ENCODE measurements at regions not wholly inside any gene's neighbourhood (a gene's known extent, or its start where the extent isn't known, plus 50 kb on each side); places are given as distances from the start of the nearest gene placed in this dataset.

DNA sequence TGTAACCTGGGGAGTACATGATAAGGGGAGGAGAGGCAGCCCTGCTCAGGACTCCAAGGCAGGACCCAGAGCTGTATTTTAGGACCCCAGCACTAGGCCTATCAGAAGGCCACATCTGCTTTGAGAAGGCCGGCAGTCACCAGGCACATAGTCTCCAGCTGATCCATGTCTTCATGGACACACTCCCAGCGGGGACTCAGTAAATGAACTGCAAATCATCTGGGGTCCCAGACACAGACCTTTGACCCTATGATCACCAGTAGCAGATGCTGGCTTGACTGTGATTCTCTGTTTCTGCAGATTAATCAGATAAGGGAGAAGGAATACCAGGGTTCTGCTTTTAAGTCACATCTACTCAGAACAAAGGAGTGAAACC is 341.4 kb upstream of the PODXL start:
- TF ChIP-seq, protein P1, sequence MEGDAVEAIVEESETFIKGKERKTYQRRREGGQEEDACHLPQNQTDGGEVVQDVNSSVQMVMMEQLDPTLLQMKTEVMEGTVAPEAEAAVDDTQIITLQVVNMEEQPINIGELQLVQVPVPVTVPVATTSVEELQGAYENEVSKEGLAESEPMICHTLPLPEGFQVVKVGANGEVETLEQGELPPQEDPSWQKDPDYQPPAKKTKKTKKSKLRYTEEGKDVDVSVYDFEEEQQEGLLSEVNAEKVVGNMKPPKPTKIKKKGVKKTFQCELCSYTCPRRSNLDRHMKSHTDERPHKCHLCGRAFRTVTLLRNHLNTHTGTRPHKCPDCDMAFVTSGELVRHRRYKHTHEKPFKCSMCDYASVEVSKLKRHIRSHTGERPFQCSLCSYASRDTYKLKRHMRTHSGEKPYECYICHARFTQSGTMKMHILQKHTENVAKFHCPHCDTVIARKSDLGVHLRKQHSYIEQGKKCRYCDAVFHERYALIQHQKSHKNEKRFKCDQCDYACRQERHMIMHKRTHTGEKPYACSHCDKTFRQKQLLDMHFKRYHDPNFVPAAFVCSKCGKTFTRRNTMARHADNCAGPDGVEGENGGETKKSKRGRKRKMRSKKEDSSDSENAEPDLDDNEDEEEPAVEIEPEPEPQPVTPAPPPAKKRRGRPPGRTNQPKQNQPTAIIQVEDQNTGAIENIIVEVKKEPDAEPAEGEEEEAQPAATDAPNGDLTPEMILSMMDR (conservative IDR thresholded peaks at IDR 0.05; ENCODE audit: low read depth, low read length), result no peak
- Histone ChIP-seq H3K9ac (no peak overlapping the region), H3K4me1 (ENCODE audit: low read depth, poor library complexity, severe bottlenecking) (no peaks in the 10 kb centered on the region), H3K27ac (no peak overlapping the region), H3K36me3 (ENCODE audit: insufficient read depth) (no peaks in the 10 kb centered on the region), H4K20me1 (ENCODE audit: insufficient read depth) (no peaks in the 10 kb centered on the region), H3K27me3 (ENCODE audit: insufficient read depth, low read depth) (no peaks in the 10 kb centered on the region), H3K4me3 (IDR thresholded peaks at IDR 0.05; ENCODE audit: insufficient read depth, low read depth, low read length) (no peak overlapping the region), H3K79me2 (ENCODE audit: insufficient read depth, low read depth) (no peaks in the 10 kb centered on the region), H2AFZ (ENCODE audit: low read depth) (no peak overlapping the region), H3K4me2 (no peak overlapping the region)

GRCh38 chr7:131897016-131897789 is 340.8 kb upstream of the PODXL start:
- TF ChIP-seq, protein P1 (conservative IDR thresholded peaks at IDR 0.05; ENCODE audit: low read depth, low read length), result no peak
- Histone ChIP-seq H2AFZ (ENCODE audit: low read depth) (no peak overlapping the region), H3K9ac (no peak overlapping the region), H3K4me3 (IDR thresholded peaks at IDR 0.05; ENCODE audit: insufficient read depth, low read depth, low read length) (no peak overlapping the region), H3K4me1 (ENCODE audit: low read depth, poor library complexity, severe bottlenecking) (no peaks in the 10 kb centered on the region), H3K36me3 (ENCODE audit: insufficient read depth) (no peaks in the 10 kb centered on the region), H3K79me2 (ENCODE audit: insufficient read depth, low read depth) (no peaks in the 10 kb centered on the region), H3K4me2 (no peak overlapping the region), H4K20me1 (ENCODE audit: insufficient read depth) (no peaks in the 10 kb centered on the region), H3K27ac (no peak overlapping the region), H3K27me3 (ENCODE audit: insufficient read depth, low read depth) (no peaks in the 10 kb centered on the region)

- no peaks in the 10 kb centered on the region for H4K20me1 ChIP-seq (ENCODE audit: insufficient read depth)
- no peaks in the 10 kb centered on the region for H3K36me3 ChIP-seq (ENCODE audit: insufficient read depth)
- no peak overlapping the region for H3K27ac ChIP-seq
- H3K4me2 ChIP-seq, result no peak overlapping the region
- H3K9ac ChIP-seq, result no peak overlapping the region
- H3K4me1 ChIP-seq (ENCODE audit: low read depth, poor library complexity, severe bottlenecking), result no peaks in the 10 kb centered on the region
- TF ChIP-seq, protein P1 (conservative IDR thresholded peaks at IDR 0.05; ENCODE audit: low read depth, low read length), result no peak
- no peaks in the 10 kb centered on the region for H3K27me3 ChIP-seq (ENCODE audit: insufficient read depth, low read depth)
- H3K79me2 ChIP-seq (ENCODE audit: insufficient read depth, low read depth), result no peaks in the 10 kb centered on the region
- H3K4me3 ChIP-seq (IDR thresholded peaks at IDR 0.05; ENCODE audit: insufficient read depth, low read depth, low read length), result no peak overlapping the region
- no peak overlapping the region for H2AFZ ChIP-seq (ENCODE audit: low read depth)
Observed at GRCh38 chr7:131896165-131896863, 339.9 kb upstream of the PODXL start.

DNA sequence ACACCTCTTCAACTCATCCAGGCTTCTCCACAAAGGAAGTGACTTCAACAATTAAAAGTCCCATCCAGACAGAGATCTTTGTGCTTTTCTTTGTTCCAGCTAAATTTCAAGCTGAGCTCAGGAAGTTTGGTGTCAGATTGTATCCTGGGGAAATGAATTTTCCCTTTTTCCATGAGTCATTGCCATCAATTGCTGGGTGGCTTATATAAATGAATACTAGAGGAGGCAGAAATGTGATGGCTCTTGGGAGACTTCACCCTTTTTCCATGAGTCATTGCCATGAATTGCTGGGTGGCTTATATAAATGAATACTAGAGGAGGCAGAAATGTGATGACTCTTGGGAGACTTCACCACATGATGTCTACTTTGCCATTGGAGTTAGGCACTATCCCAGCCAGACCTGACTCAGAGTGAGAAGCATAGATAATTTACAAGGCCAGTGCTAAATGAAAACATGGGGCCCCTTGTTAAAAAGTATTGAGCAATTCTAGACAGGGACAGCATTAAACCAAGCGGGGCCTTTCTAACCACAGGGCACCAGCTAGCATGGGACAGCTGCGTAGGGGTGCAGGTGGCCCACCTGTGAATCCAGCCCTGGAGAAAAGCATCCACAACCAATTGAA is 339.2 kb upstream of the PODXL start:
- Histone ChIP-seq H3K79me2 (ENCODE audit: insufficient read depth, low read depth) (no peaks in the 10 kb centered on the region), H3K36me3 (ENCODE audit: insufficient read depth) (no peaks in the 10 kb centered on the region), H3K4me2 (no peak overlapping the region), H3K4me1 (ENCODE audit: low read depth, poor library complexity, severe bottlenecking) (no peaks in the 10 kb centered on the region), H3K27ac (no peak overlapping the region), H3K27me3 (ENCODE audit: insufficient read depth, low read depth) (no peaks in the 10 kb centered on the region), H3K9ac (no peak overlapping the region), H2AFZ (ENCODE audit: low read depth) (no peak overlapping the region), H4K20me1 (ENCODE audit: insufficient read depth) (no peaks in the 10 kb centered on the region), H3K4me3 (IDR thresholded peaks at IDR 0.05; ENCODE audit: insufficient read depth, low read depth, low read length) (no peak overlapping the region)
- TF ChIP-seq, protein P1 (conservative IDR thresholded peaks at IDR 0.05; ENCODE audit: low read depth, low read length), result no peak
